ENCODE measurements at regions not wholly inside any gene's neighbourhood (a gene's known extent, or its start where the extent isn't known, plus 50 kb on each side); places are given as distances from the start of the nearest gene placed in this dataset.

- Histone ChIP-seq H3K36me3 (no peaks in the 10 kb centered on the region), H3K27me3 (no peaks in the 10 kb centered on the region), H3K4me3 (no peak overlapping the region), H3K9me3 (replicated peaks) (no peaks in the 10 kb centered on the region), H3K27ac (no peak overlapping the region), H3K4me1 (no peaks in the 10 kb centered on the region)
- DNase-seq: no peak
Measured at GRCh38 chr10:8591640-8592039, 537.2 kb downstream of the GATA3 start.

DNA sequence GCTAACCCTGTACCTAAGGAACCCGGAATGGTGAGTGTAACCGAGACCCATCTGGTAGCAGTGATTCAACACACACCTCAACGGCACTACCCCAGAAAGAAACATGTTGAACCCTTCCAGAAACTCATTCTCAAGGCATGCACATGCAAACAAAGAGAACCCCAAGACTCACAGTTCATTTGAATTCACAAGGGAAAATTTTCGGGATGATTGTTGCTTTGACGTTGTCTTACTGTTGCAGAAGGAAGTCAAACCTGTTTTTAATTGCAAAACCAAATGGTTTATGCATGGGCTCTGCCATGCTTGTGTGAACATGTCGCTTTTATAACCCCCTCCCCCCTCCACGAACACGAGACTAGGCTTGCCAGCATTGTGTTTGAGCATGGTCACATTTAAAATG is 539.7 kb downstream of the GATA3 start:
- Histone ChIP-seq H3K4me3 (no peak overlapping the region), H3K27me3 (no peaks in the 10 kb centered on the region), H3K4me1 (no peaks in the 10 kb centered on the region), H3K36me3 (no peaks in the 10 kb centered on the region), H3K27ac (no peak overlapping the region), H3K9me3 (replicated peaks) (no peaks in the 10 kb centered on the region)
- DNase-seq: no peak

GRCh38 chr10:8594711-8595110 is 540.2 kb downstream of the GATA3 start:
- no peak for DNase-seq
- Histone ChIP-seq H3K36me3 (no peaks in the 10 kb centered on the region), H3K27ac (no peak overlapping the region), H3K9me3 (replicated peaks) (no peaks in the 10 kb centered on the region), H3K4me1 (no peaks in the 10 kb centered on the region), H3K27me3 (no peaks in the 10 kb centered on the region), H3K4me3 (no peak overlapping the region)

DNA sequence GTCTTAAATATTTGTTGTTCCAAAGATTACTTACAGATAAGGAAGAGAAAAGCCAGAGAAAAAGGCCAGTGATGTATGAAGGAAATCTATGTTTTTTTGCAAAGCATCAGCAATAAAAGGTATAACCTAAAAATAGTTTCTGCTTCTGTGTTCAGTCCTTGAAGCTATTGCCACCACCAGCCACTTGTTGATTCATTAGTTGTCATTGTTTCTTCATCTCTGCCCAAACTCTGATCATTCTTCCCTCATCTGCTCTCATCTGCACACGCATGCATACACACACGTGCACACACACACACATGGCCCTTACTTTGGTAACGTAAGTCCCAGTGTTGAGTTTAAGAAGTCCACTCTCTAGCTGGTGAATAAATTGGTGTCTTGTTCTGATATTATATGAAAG is 540.7 kb downstream of the GATA3 start:
- no peak overlapping the region for H3K4me3 ChIP-seq
- no peaks in the 10 kb centered on the region for H3K36me3 ChIP-seq
- no peaks in the 10 kb centered on the region for H3K4me1 ChIP-seq

GRCh38 chr10:8596929-8597472 is 542.5 kb downstream of the GATA3 start:
- no peaks in the 10 kb centered on the region for H3K36me3 ChIP-seq
- H3K27me3 ChIP-seq: no peaks in the 10 kb centered on the region
- no peaks in the 10 kb centered on the region for H3K9me3 ChIP-seq (replicated peaks)
- H3K4me1 ChIP-seq: no peaks in the 10 kb centered on the region
- no peak for DNase-seq
- H3K4me3 ChIP-seq: no peak overlapping the region
- H3K27ac ChIP-seq: no peak overlapping the region

More for the DNA sequence above, 540.7 kb downstream of the GATA3 start:
- DNase-seq: no peak
- no peak overlapping the region for H3K27ac ChIP-seq
- no peaks in the 10 kb centered on the region for H3K9me3 ChIP-seq (replicated peaks)
- H3K27me3 ChIP-seq: no peaks in the 10 kb centered on the region

DNA sequence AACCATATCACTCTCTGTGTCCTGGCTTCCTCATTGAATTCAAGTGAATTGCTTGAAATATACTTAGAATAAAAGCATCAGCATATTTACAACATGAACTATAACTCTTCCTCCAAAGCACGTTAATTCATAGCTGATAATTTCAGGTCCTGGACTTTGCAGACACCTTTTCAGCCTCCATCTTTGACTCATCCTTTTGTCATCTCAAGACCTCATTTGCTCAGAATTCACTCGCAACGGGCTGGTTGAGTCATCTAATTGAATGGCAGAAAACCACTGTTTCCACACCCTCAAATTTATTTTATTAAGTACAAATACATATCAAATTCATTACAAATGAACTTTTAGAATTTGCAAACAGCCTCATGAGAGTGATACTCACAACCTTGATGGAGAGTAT is 545.7 kb downstream of the GATA3 start:
- no peak for DNase-seq
- H3K36me3 ChIP-seq: no peaks in the 10 kb centered on the region
- no peaks in the 10 kb centered on the region for H3K9me3 ChIP-seq (replicated peaks)
- H3K27ac ChIP-seq: no peak overlapping the region
- H3K27me3 ChIP-seq: no peaks in the 10 kb centered on the region
- H3K4me3 ChIP-seq: no peak overlapping the region
- no peaks in the 10 kb centered on the region for H3K4me1 ChIP-seq

GRCh38 chr10:8602821-8603220 is 548.3 kb downstream of the GATA3 start:
- Histone ChIP-seq H3K4me3 (no peak overlapping the region), H3K9me3 (replicated peaks) (no peaks in the 10 kb centered on the region), H3K27me3 (no peaks in the 10 kb centered on the region), H3K4me1 (no peaks in the 10 kb centered on the region), H3K36me3 (no peaks in the 10 kb centered on the region), H3K27ac (no peak overlapping the region)
- DNase-seq: no peak

GRCh38 chr10:8614054-8614565 is 559.6 kb downstream of the GATA3 start:
- Histone ChIP-seq H3K27ac (no peak overlapping the region), H3K4me1 (no peaks in the 10 kb centered on the region), H3K36me3 (no peaks in the 10 kb centered on the region), H3K9me3 (replicated peaks) (no peaks in the 10 kb centered on the region), H3K27me3 (no peaks in the 10 kb centered on the region), H3K4me3 (no peak overlapping the region)
- no peak for DNase-seq

GRCh38 chr10:8615118-8615517 is 560.6 kb downstream of the GATA3 start:
- Histone ChIP-seq H3K27me3 (no peaks in the 10 kb centered on the region), H3K9me3 (replicated peaks) (no peaks in the 10 kb centered on the region), H3K4me3 (no peak overlapping the region), H3K4me1 (no peaks in the 10 kb centered on the region), H3K36me3 (no peaks in the 10 kb centered on the region), H3K27ac (no peak overlapping the region)
- no peak for DNase-seq

- DNase-seq: no peak
- H3K9me3 ChIP-seq (replicated peaks): no peaks in the 10 kb centered on the region
- H3K27ac ChIP-seq: no peak overlapping the region
- H3K36me3 ChIP-seq: no peaks in the 10 kb centered on the region
- H3K4me3 ChIP-seq: no peak overlapping the region
- H3K4me1 ChIP-seq: no peaks in the 10 kb centered on the region
- H3K27me3 ChIP-seq: no peaks in the 10 kb centered on the region
Measured at GRCh38 chr10:8616166-8616565, 561.7 kb downstream of the GATA3 start.

DNA sequence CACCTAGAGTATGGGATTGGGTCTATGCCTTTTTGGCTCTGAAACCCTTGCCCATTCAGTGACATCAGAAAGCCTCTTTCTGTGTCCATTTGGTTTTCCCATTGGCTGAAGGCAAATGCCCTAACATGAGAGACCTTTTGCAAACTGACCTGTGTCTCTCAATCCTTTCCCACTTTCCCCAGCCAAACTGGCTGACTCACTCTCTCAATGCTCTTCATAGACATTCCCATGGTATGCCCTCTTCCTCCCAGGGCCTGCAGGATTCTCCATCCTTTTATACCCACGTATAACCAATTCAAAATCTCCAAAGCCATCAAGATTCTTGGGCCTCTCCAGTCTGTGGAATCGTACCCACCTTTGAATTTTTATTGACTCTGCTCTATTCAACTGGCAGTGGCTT is 563.3 kb downstream of the GATA3 start:
- Histone ChIP-seq H3K36me3 (no peaks in the 10 kb centered on the region), H3K4me3 (no peak overlapping the region), H3K27ac (no peak overlapping the region), H3K27me3 (no peaks in the 10 kb centered on the region), H3K4me1 (no peaks in the 10 kb centered on the region), H3K9me3 (replicated peaks) (no peaks in the 10 kb centered on the region)
- DNase-seq: no peak

DNA sequence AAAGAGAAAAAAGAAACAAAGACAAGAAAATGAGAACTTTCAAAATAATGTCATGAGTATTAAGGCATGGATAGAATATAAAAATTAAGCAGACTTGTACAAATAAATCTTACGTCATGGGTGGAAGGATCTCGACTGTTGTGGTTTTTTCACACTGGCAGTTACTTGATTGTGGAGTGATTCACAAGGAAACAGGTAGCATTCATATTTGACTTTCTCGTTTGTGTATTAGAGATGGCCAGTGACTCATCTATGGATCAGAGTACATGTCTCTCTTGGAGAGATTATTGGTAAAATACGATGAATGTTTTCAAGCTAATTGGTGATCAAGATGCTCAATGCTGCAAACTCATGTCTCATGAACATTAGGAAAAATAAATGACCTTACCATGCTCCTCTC is 564.3 kb downstream of the GATA3 start:
- no peaks in the 10 kb centered on the region for H3K36me3 ChIP-seq
- H3K4me1 ChIP-seq: no peaks in the 10 kb centered on the region
- H3K4me3 ChIP-seq: no peak overlapping the region
- no peaks in the 10 kb centered on the region for H3K27me3 ChIP-seq
- DNase-seq: no peak
- H3K27ac ChIP-seq: no peak overlapping the region
- no peaks in the 10 kb centered on the region for H3K9me3 ChIP-seq (replicated peaks)

- Histone ChIP-seq H3K27ac (no peak overlapping the region), H3K36me3 (no peaks in the 10 kb centered on the region), H3K4me1 (no peaks in the 10 kb centered on the region), H3K4me3 (no peak overlapping the region), H3K27me3 (no peaks in the 10 kb centered on the region), H3K9me3 (replicated peaks) (no peaks in the 10 kb centered on the region)
- no peak for DNase-seq
Measured at GRCh38 chr10:8628351-8628750, 573.9 kb downstream of the GATA3 start.

GRCh38 chr10:8633909-8634308 is 579.4 kb downstream of the GATA3 start:
- DNase-seq: no peak
- no peak overlapping the region for H3K4me3 ChIP-seq
- no peaks in the 10 kb centered on the region for H3K27me3 ChIP-seq
- no peak overlapping the region for H3K27ac ChIP-seq
- no peaks in the 10 kb centered on the region for H3K36me3 ChIP-seq
- H3K9me3 ChIP-seq (replicated peaks): no peaks in the 10 kb centered on the region
- no peaks in the 10 kb centered on the region for H3K4me1 ChIP-seq

DNA sequence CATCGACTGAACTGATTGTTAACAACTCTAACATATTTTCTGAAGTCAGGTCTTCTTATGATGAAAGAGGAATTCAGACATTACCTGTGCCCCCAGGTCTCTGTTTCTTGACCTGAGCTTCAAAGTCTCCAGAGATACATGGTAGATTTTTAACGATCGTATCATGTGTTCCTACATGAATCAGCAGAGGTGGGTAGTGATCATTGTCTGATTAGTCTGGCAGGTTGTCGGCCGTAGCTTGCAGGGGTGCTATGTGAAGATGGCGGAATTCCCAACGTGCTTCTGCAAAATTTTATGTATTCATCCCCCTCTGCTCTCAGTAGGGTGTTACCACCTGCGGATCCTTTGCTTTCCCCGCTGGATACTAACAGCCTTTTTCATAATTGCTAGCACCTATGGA is 581.9 kb downstream of the GATA3 start:
- H3K4me3 ChIP-seq: no peak overlapping the region
- no peaks in the 10 kb centered on the region for H3K4me1 ChIP-seq
- no peak overlapping the region for H3K27ac ChIP-seq
- DNase-seq: no peak
- H3K27me3 ChIP-seq: no peaks in the 10 kb centered on the region
- H3K36me3 ChIP-seq: no peaks in the 10 kb centered on the region
- no peaks in the 10 kb centered on the region for H3K9me3 ChIP-seq (replicated peaks)

GRCh38 chr10:8637640-8638039 is 583.2 kb downstream of the GATA3 start:
- no peak overlapping the region for H3K27ac ChIP-seq
- H3K36me3 ChIP-seq: no peaks in the 10 kb centered on the region
- no peaks in the 10 kb centered on the region for H3K4me1 ChIP-seq
- no peaks in the 10 kb centered on the region for H3K27me3 ChIP-seq
- H3K4me3 ChIP-seq: no peak overlapping the region
- H3K9me3 ChIP-seq (replicated peaks): no peaks in the 10 kb centered on the region
- DNase-seq: no peak

All from SJCRH30 (cell line).